Left lung (tissue), 4 donors: ENCODE measurements at regions not wholly inside any gene's neighbourhood (a gene's known extent, or its start where the extent isn't known, plus 50 kb on each side); places are given as distances from the start of the nearest gene placed in this dataset.
"Not testable (repeated sequence)": the region's sequence is repeated elsewhere in the genome, so short reads cannot be mapped to it uniquely, and the experiment has no call there.

ENCODE experiments used
- ATAC-seq: fragments of 200-7000 bp; cut with Tn5 transposase; one replicate; pipeline ENCODE4 v1.9.1; 2020; ENCODE audit warnings: moderate library complexity
- DNase-seq, 4 donors: peaks; one replicate each; pipeline ENCODE4 v3.0.0-alpha.2; 2013 to 2020
- H3K27ac ChIP-seq, 2 donors: fragments of 200-600 bp; sonication (generic) in 1 of 2; one replicate each; pipeline versions ENCODE4 v1.5.0 to v1.8.0; 2020 to 2021
- H3K27me3 ChIP-seq, 2 donors: fragments of 200-600 bp; sonication (generic) in 1 of 2; one replicate each; pipeline versions ENCODE4 v1.5.0 to v1.8.0; 2020 to 2021
- H3K36me3 ChIP-seq, 2 donors: fragments of 200-600 bp; sonication (generic) in 1 of 2; one replicate each; pipeline versions ENCODE4 v1.5.0 to v1.8.0; 2020 to 2021
- H3K4me1 ChIP-seq, 2 donors: fragments of 200-600 bp; one replicate each; pipeline ENCODE4 v1.8.0; 2021
- H3K4me3 ChIP-seq, 2 donors: fragments of 200-600 bp; sonication (generic) in 1 of 2; one replicate each; pipeline versions ENCODE4 v1.5.0 to v1.8.0; 2020 to 2021; ENCODE audit warnings: mild to moderate bottlenecking in 1 of 2
- H3K9me3 ChIP-seq, 2 donors: fragments of 200-600 bp; sonication (generic) in 1 of 2; one replicate each; pipeline versions ENCODE4 v1.5.0 to v1.8.0; 2020 to 2021
- CTCF ChIP-seq, 2 donors: fragments of 200-600 bp; sonication (generic) in 1 of 2; IDR thresholded peaks; one replicate each; pipeline versions ENCODE4 v1.5.0 to v1.8.0; 2021; ENCODE audit warnings: antibody characterized with exemption in 2 of 2
- intact Hi-C, 2 donors: fragments of 100-400 bp; cut with DNase I; formaldehyde crosslinking; loops; one replicate each; pipeline versions ENCODE4 v1.11.2 to v1.14.2; 2022
- donor health status: DM: no; HTN: yes; CAD: no.
- donor health status: DM: no; HTN: no; CAD: no.

GRCh38 chr3:159047361-159047760 is 245.5 kb downstream of the MFSD1 start:
- intact Hi-C loops, result no loop called here
- no peak for ATAC-seq
- Histone ChIP-seq H3K27ac (no peak overlapping the region), H3K4me1 (no peaks in the 10 kb centered on the region), H3K9me3 (no peaks in the 10 kb centered on the region), H3K36me3 (no peaks in the 10 kb centered on the region), H3K4me3 (no peak overlapping the region), H3K27me3 (no peaks in the 10 kb centered on the region)
- no peak for TF ChIP-seq CTCF (IDR thresholded peaks at IDR 0.05)
- DNase-seq, result no peak

GRCh38 chr3:159052494-159052893 is 250.6 kb downstream of the MFSD1 start:
- H3K4me3 ChIP-seq, ATAC-seq, intact Hi-C loops, H3K27ac ChIP-seq, H3K4me1 ChIP-seq, DNase-seq, H3K27me3 ChIP-seq, H3K9me3 ChIP-seq, H3K36me3 ChIP-seq: not testable (repeated sequence)

GRCh38 chr3:159057621-159058020 is 255.8 kb downstream of the MFSD1 start:
- no peak for DNase-seq
- intact Hi-C loops, result no loop called here
- H3K4me3 ChIP-seq, result no peak overlapping the region
- no peak for ATAC-seq
- H3K27ac ChIP-seq, result no peak overlapping the region
- no peak for TF ChIP-seq CTCF (IDR thresholded peaks at IDR 0.05)
- H3K27me3 ChIP-seq, result no peaks in the 10 kb centered on the region
- H3K4me1 ChIP-seq, result no peaks in the 10 kb centered on the region
- H3K36me3 ChIP-seq, result no peaks in the 10 kb centered on the region
- H3K9me3 ChIP-seq, result no peaks in the 10 kb centered on the region

- ATAC-seq, result no peak
- no peak for TF ChIP-seq CTCF (IDR thresholded peaks at IDR 0.05)
These were observed 257.0 kb downstream of the MFSD1 start for GRCh38 chr3:159058859-159059258.

GRCh38 chr3:159059395-159059794 is 257.5 kb downstream of the MFSD1 start:
- Histone ChIP-seq H3K27ac (no peak overlapping the region), H3K4me3 (no peak overlapping the region), H3K4me1 (no peaks in the 10 kb centered on the region), H3K27me3 (no peaks in the 10 kb centered on the region), H3K36me3 (no peaks in the 10 kb centered on the region), H3K9me3 (no peaks in the 10 kb centered on the region)
- ATAC-seq (no peak), DNase-seq (no peak)
- no peak for TF ChIP-seq CTCF (IDR thresholded peaks at IDR 0.05)
- intact Hi-C loops, result no loop called here

More at GRCh38 chr3:159058859-159059258, 257.0 kb downstream of the MFSD1 start:
- Histone ChIP-seq H3K9me3 (no peaks in the 10 kb centered on the region), H3K27ac (no peak overlapping the region), H3K36me3 (no peaks in the 10 kb centered on the region), H3K4me3 (no peak overlapping the region), H3K4me1 (no peaks in the 10 kb centered on the region), H3K27me3 (no peaks in the 10 kb centered on the region)
- DNase-seq, result no peak
- intact Hi-C loops, result no loop called here

GRCh38 chr3:159062734-159063410 is 261.0 kb downstream of the MFSD1 start:
- TF ChIP-seq CTCF (IDR thresholded peaks at IDR 0.05), result no peak

More at GRCh38 chr3:159062734-159063410, 261.0 kb downstream of the MFSD1 start:
- Histone ChIP-seq H3K9me3 (no peaks in the 10 kb centered on the region), H3K27ac (no peak overlapping the region), H3K36me3 (no peaks in the 10 kb centered on the region), H3K4me1 (no peaks in the 10 kb centered on the region), H3K27me3 (no peaks in the 10 kb centered on the region), H3K4me3 (no peak overlapping the region)
- ATAC-seq, result no peak
- DNase-seq, result no peak
- intact Hi-C loops, result no loop called here
